ENCODE measurements at regions not wholly inside any gene's neighbourhood (a gene's known extent, or its start where the extent isn't known, plus 50 kb on each side); places are given as distances from the start of the nearest gene placed in this dataset.
"Not testable (repeated sequence)": the region's sequence is repeated elsewhere in the genome, so short reads cannot be mapped to it uniquely, and the experiment has no call there.

- POLR2A ChIA-PET: no interaction called here
- Histone ChIP-seq H3K9ac (replicated peaks; ENCODE audit: extremely low read depth, insufficient read depth, low read length) (no peak overlapping the region), H3K9me1 (replicated peaks; ENCODE audit: control insufficient read depth, extremely low read depth, insufficient read depth, low read length) (no peaks in the 10 kb centered on the region)
These were observed 453.7 kb upstream of the RUNX1 start for GRCh38 chr21:35502821-35503220.

DNA sequence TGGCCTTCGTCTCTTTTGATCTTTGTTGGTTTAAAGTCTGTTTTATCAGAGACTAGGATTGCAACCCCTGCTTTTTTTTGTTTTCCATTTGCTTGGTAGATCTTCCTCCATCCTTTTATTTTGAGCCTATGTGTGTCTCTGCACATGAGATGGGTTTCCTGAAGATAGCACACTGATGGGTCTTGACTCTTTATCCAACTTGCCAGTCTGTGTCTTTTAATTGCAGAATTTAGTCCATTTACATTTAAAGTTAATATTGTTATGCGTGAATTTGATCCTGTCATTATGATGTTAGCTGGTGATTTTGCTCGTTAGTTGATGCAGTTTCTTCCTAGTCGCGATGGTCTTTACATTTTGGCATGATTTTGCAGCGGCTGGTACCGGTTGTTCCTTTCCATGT, 448.4 kb upstream of the RUNX1 start:
- H3K4me2 ChIP-seq (ENCODE audit: insufficient read depth, low read length); POLR2A ChIA-PET; H2AFZ ChIP-seq (ENCODE audit: low read depth, low read length); dilution Hi-C loops (cut with MboI; ENCODE audit: extremely low pct_ligation_motif_present, low sequenced_read_pairs); H3K27ac ChIP-seq (ENCODE audit: insufficient read depth, low read depth, low read length); H3K36me3 ChIP-seq (ENCODE audit: control insufficient read depth in 2 of 2, extremely low read depth in 1 of 2, insufficient read depth in 2 of 2, low read length in 2 of 2); intact Hi-C loops (cut with micrococcal nuclease); H4K20me1 ChIP-seq (replicated peaks; ENCODE audit: control insufficient read depth, extremely low read depth, insufficient read depth, low read length); H3K27me3 ChIP-seq (ENCODE audit: control insufficient read depth in 2 of 2, insufficient read depth in 2 of 2, low read length in 2 of 2); BruUV-seq (replicated peaks); H3K9ac ChIP-seq (replicated peaks; ENCODE audit: extremely low read depth, insufficient read depth, low read length); CTCF ChIA-PET; H3K4me3 ChIP-seq (replicated peaks in 1 of 3; ENCODE audit: insufficient read depth in 1 of 3, low read depth in 1 of 3, low read length in 3 of 3); H3K9me1 ChIP-seq (replicated peaks; ENCODE audit: control insufficient read depth, extremely low read depth, insufficient read depth, low read length); H3K79me2 ChIP-seq (ENCODE audit: control insufficient read depth, insufficient read depth, low read length); H3K4me1 ChIP-seq (ENCODE audit: control insufficient read depth, extremely low read depth, insufficient read depth, low read length); DNase-seq (ENCODE audit: low read depth, low spot score); FAIRE-seq; H3K9me3 ChIP-seq (replicated peaks; ENCODE audit: control insufficient read depth, insufficient read depth, low read length): not testable (repeated sequence)

More at GRCh38 chr21:35502821-35503220, 453.7 kb upstream of the RUNX1 start:
- H4K20me1 ChIP-seq (replicated peaks; ENCODE audit: control insufficient read depth, extremely low read depth, insufficient read depth, low read length): no peaks in the 10 kb centered on the region
- intact Hi-C loops (cut with micrococcal nuclease): no loop called here
- H3K4me3 ChIP-seq (replicated peaks in 1 of 3; ENCODE audit: insufficient read depth in 1 of 3, low read depth in 1 of 3, low read length in 3 of 3): no peak overlapping the region
- no peak overlapping the region for H2AFZ ChIP-seq (ENCODE audit: low read depth, low read length)
- CTCF ChIA-PET: interaction anchor here (2.2 kb wide), 1 partner anchor 113 kb away, joined by 5 read pairs; no protein-coding TSS in a partner anchor
- H3K4me1 ChIP-seq (ENCODE audit: control insufficient read depth, extremely low read depth, insufficient read depth, low read length): peaks cover 2% of the 10 kb centered on the region
- no peaks in the 10 kb centered on the region for H3K36me3 ChIP-seq (ENCODE audit: control insufficient read depth in 2 of 2, extremely low read depth in 1 of 2, insufficient read depth in 2 of 2, low read length in 2 of 2)
- FAIRE-seq (no peak), DNase-seq (ENCODE audit: low read depth, low spot score) (no peak)
- no peaks in the 10 kb centered on the region for H3K9me3 ChIP-seq (replicated peaks; ENCODE audit: control insufficient read depth, insufficient read depth, low read length)
- dilution Hi-C loops (cut with MboI; ENCODE audit: extremely low pct_ligation_motif_present, low sequenced_read_pairs): no loop called here
- H3K27ac ChIP-seq (ENCODE audit: insufficient read depth, low read depth, low read length): no peak overlapping the region
- no peaks in the 10 kb centered on the region for H3K79me2 ChIP-seq (ENCODE audit: control insufficient read depth, insufficient read depth, low read length)
- TF ChIP-seq FOS (IDR thresholded peaks at IDR 0.05; ENCODE audit: borderline replicate concordance, insufficient read depth, low read length): no peak
- TF ChIP-seq MAX (IDR thresholded peaks at IDR 0.05; ENCODE audit: insufficient read depth, insufficient read length): no peak
- TF ChIP-seq CTCF (IDR thresholded peaks at IDR 0.05; ENCODE audit: extremely low read depth in 1 of 2, insufficient read depth in 1 of 2, low read depth in 1 of 2, low read length in 2 of 2): no peak
- no peak for TF ChIP-seq GATA2 (IDR thresholded peaks at IDR 0.05; ENCODE audit: insufficient read depth, insufficient read length, low read depth, low read length)
- TF ChIP-seq JUN (IDR thresholded peaks at IDR 0.05; ENCODE audit: borderline replicate concordance, insufficient read depth, insufficient read length, low read depth): no peak
- no peak for TF ChIP-seq MYC (IDR thresholded peaks at IDR 0.05; ENCODE audit: low read depth, low read length)
- TF ChIP-seq POLR2A (IDR thresholded peaks at IDR 0.05; ENCODE audit: low read depth, low read length): no peak
- no peak for TF ChIP-seq POLR2AphosphoS5 (IDR thresholded peaks at IDR 0.05; ENCODE audit: insufficient read depth, low read depth, low read length)
- TF ChIP-seq EZH2 (IDR thresholded peaks at IDR 0.05; ENCODE audit: borderline replicate concordance, low read depth, low read length, severe bottlenecking): no peak
- H3K27me3 ChIP-seq (ENCODE audit: control insufficient read depth in 2 of 2, insufficient read depth in 2 of 2, low read length in 2 of 2): peaks cover 8 to 18% of the 10 kb centered on the region in 2 experiments
- no TSS peak for BruUV-seq (replicated peaks)
- H3K4me2 ChIP-seq (ENCODE audit: insufficient read depth, low read length): no peak overlapping the region

Data from endothelial cell of umbilical vein (primary cell).